ENCODE measurements at regions not wholly inside any gene's neighbourhood (a gene's known extent, or its start where the extent isn't known, plus 50 kb on each side); places are given as distances from the start of the nearest gene placed in this dataset.

DNA sequence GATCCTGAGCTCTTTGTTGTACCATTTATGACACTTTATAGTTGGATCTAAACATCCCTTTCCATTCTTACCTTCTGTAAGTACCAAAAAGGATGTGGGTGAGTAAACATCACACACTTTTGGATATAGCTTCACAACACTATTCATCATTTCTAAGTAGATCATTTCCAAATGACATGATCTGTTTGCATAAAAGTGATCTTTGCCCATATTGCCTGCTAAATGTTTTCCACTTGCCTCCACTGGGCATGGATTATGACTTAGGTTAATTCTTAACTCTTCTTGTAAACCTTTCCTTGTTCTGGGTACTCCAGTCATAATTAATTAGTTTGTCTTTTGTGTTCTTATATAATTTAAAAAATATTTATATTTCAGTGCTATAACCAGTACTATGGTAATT is 244.9 kb upstream of the AGA start:
- Histone ChIP-seq H3K4me2 (ENCODE audit: low read depth, low read length) (no peak overlapping the region), H4K20me1 (ENCODE audit: insufficient read depth, low read length) (no peaks in the 10 kb centered on the region), H3K79me2 (ENCODE audit: insufficient read depth, low read length) (no peaks in the 10 kb centered on the region), H3K27ac (ENCODE audit: extremely low read length, insufficient read depth, low read length) (no peak overlapping the region), H3K9me3 (ENCODE audit: low read length) (no peaks in the 10 kb centered on the region), H3K9ac (ENCODE audit: insufficient read depth, low read depth, low read length) (no peak overlapping the region), H3K4me3 (replicated peaks in 1 of 3; ENCODE audit: insufficient read depth in 1 of 3, low read depth in 2 of 3, low read length in 3 of 3) (no peak overlapping the region), H3K36me3 (replicated peaks in 1 of 2; ENCODE audit: control insufficient read depth in 1 of 2, insufficient read depth in 2 of 2, low read length in 2 of 2) (no peaks in the 10 kb centered on the region), H3K4me1 (ENCODE audit: insufficient read depth, low read length) (no peaks in the 10 kb centered on the region), H3K27me3 (ENCODE audit: control insufficient read depth in 1 of 2, insufficient read depth in 2 of 2, low read length in 2 of 2) (no peaks in the 10 kb centered on the region), H2AFZ (ENCODE audit: low read length) (no peak overlapping the region)
- ChIA-PET CTCF (ENCODE audit: low intra/inter-chr PET ratio, low total read pairs) (no interaction called here), POLR2A (no interaction called here)
- in situ Hi-C loops (cut with HindIII; ENCODE audit: extremely low pct_ligation_motif_present, low pct_unique_long_range_greater_than_20kb) (no loop called here), intact Hi-C loops (cut with micrococcal nuclease; ENCODE audit: unreplicated experiment) (no loop called here)
- ATAC-seq (no peak), DNase-seq (ENCODE audit: low spot score) (no peak), FAIRE-seq (no peak)
- no peak for TF ChIP-seq ZNF432 (CRISPR knock-in tag; IDR thresholded peaks at IDR 0.05; ENCODE audit: borderline replicate concordance)
- TF ChIP-seq NCOA5 (CRISPR knock-in tag; IDR thresholded peaks at IDR 0.05): no peak
- no peak for TF ChIP-seq ZNF225 (CRISPR knock-in tag; IDR thresholded peaks at IDR 0.05)
- BruUV-seq (replicated peaks): no TSS peak

DNA sequence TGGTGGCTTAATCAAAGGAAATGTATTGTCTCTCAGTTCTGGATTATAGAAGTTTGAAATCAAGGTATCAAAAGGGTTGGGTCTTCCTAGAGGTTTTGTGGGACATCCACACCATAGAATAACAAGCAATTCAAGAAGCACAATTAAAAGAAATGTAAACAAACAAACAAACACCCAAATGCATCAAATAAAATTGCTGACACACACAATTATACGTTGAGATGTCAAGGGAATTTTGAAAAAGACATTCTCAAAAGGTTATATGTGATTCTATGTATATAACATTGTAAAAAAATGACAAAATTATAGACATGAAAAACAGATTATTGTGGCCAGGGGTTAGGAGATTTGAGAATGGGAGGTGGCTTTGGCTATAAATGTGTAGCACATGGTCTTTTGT is 250.7 kb upstream of the AGA start:
- POLR2A ChIA-PET: no interaction called here
- H3K9me3 ChIP-seq (ENCODE audit: low read length): no peaks in the 10 kb centered on the region
- TF ChIP-seq ZNF891 (CRISPR knock-in tag; IDR thresholded peaks at IDR 0.05): no peak
- TF ChIP-seq MAFK (conservative IDR thresholded peaks at IDR 0.05 in 1 of 2, IDR thresholded peaks at IDR 0.05 in 1 of 2; ENCODE audit: low read length in 2 of 2): peak; percentile 84 to 92
- TF ChIP-seq MAFF (IDR thresholded peaks at IDR 0.05; ENCODE audit: low read depth, low read length): peak; percentile 86
- 3% methylated on average over 1 of the region's 1 CpG for WGBS (ENCODE audit: low lambda C conversion rate)
- no peaks in the 10 kb centered on the region for H3K27me3 ChIP-seq (ENCODE audit: control insufficient read depth in 1 of 2, insufficient read depth in 2 of 2, low read length in 2 of 2)
- H3K27ac ChIP-seq (ENCODE audit: extremely low read length, insufficient read depth, low read length): no peak overlapping the region
- FAIRE-seq (no peak), DNase-seq (ENCODE audit: low spot score) (no peak), ATAC-seq (no peak)
- no peak overlapping the region for H2AFZ ChIP-seq (ENCODE audit: low read length)
- H3K4me2 ChIP-seq (ENCODE audit: low read depth, low read length): no peak overlapping the region
- H3K36me3 ChIP-seq (replicated peaks in 1 of 2; ENCODE audit: control insufficient read depth in 1 of 2, insufficient read depth in 2 of 2, low read length in 2 of 2): no peaks in the 10 kb centered on the region
- CTCF ChIA-PET (ENCODE audit: low intra/inter-chr PET ratio, low total read pairs): no interaction called here
- H3K79me2 ChIP-seq (ENCODE audit: insufficient read depth, low read length): no peaks in the 10 kb centered on the region
- no TSS peak for BruUV-seq (replicated peaks)
- no peak overlapping the region for H3K4me3 ChIP-seq (replicated peaks in 1 of 3; ENCODE audit: insufficient read depth in 1 of 3, low read depth in 2 of 3, low read length in 3 of 3)
- no peak overlapping the region for H3K9ac ChIP-seq (ENCODE audit: insufficient read depth, low read depth, low read length)
- intact Hi-C loops (cut with micrococcal nuclease; ENCODE audit: unreplicated experiment) (no loop called here), in situ Hi-C loops (cut with HindIII; ENCODE audit: extremely low pct_ligation_motif_present, low pct_unique_long_range_greater_than_20kb) (no loop called here)
- H4K20me1 ChIP-seq (ENCODE audit: insufficient read depth, low read length): no peaks in the 10 kb centered on the region
- H3K4me1 ChIP-seq (ENCODE audit: insufficient read depth, low read length): no peaks in the 10 kb centered on the region

All from HepG2 (cell line).